Hepatocyte (in vitro differentiated cells): ENCODE measurements at regions not wholly inside any gene's neighbourhood (a gene's known extent, or its start where the extent isn't known, plus 50 kb on each side); places are given as distances from the start of the nearest gene placed in this dataset.

Experiments used
- DNase-seq: peaks from one replicate; pipeline ENCODE4 v3.0.0-alpha.2; 2016; ENCODE audit warnings: low spot score
- H2AFZ ChIP-seq: fragments of 200-600 bp; sonication (generic); 2 replicates; pipeline ENCODE4 v1.6.0; 2016; ENCODE audit warnings: antibody characterized with exemption, mild to moderate bottlenecking
- H3K27ac ChIP-seq: fragments of 200-600 bp; sonication (generic); 2 replicates; pipeline ENCODE4 v1.5.1; 2016; ENCODE audit warnings: mild to moderate bottlenecking
- H3K27me3 ChIP-seq: fragments of 200-600 bp; sonication (generic); 2 replicates; pipeline ENCODE4 v1.6.1; 2016
- H3K36me3 ChIP-seq: fragments of 200-600 bp; sonication (generic); replicated peaks from 2 replicates; pipeline ENCODE4 v1.5.1; 2016; ENCODE audit warnings: low read depth; ENCODE audit not compliant: insufficient read depth
- H3K4me1 ChIP-seq: fragments of 200-600 bp; sonication (generic); 2 replicates; pipeline ENCODE4 v1.5.1; 2016; ENCODE audit warnings: mild to moderate bottlenecking, moderate library complexity; ENCODE audit not compliant: insufficient read depth
- H3K4me2 ChIP-seq: fragments of 200-600 bp; sonication (generic); 2 replicates; pipeline ENCODE4 v1.6.0; 2016
- H3K4me3 ChIP-seq: fragments of 200-600 bp; sonication (generic); 2 replicates; pipeline ENCODE4 v1.5.1; 2016; ENCODE audit warnings: mild to moderate bottlenecking
- H3K79me2 ChIP-seq: fragments of 200-600 bp; sonication (generic); 2 replicates; pipeline ENCODE4 v1.6.0; 2017; ENCODE audit warnings: mild to moderate bottlenecking
- H3K9me2 ChIP-seq: fragments of 200-600 bp; sonication (generic); replicated peaks from 2 replicates; pipeline ENCODE4 v1.6.0; 2017; ENCODE audit warnings: mild to moderate bottlenecking; ENCODE audit not compliant: insufficient read depth
- H3K9me3 ChIP-seq: fragments of 200-600 bp; sonication (generic); 2 replicates; pipeline ENCODE4 v1.5.1; 2016; ENCODE audit warnings: low read depth, mild to moderate bottlenecking
- H4K20me1 ChIP-seq: fragments of 200-600 bp; sonication (generic); 2 replicates; pipeline ENCODE4 v1.6.0; 2016; ENCODE audit warnings: mild to moderate bottlenecking; ENCODE audit not compliant: insufficient read depth, poor library complexity, severe bottlenecking
- CTCF ChIP-seq: fragments of 200-600 bp; sonication (generic); IDR thresholded peaks from 2 replicates; pipeline ENCODE4 v1.5.1; 2016; ENCODE audit warnings: antibody characterized with exemption, mild to moderate bottlenecking; ENCODE audit not compliant: poor library complexity
- EZH2 ChIP-seq: fragments of 200-600 bp; sonication (generic); IDR thresholded peaks from 2 replicates; pipeline ENCODE4 v1.6.1; 2016; ENCODE audit warnings: antibody characterized with exemption, mild to moderate bottlenecking, borderline replicate concordance
- EZH2phosphoT487 ChIP-seq: fragments of 200-600 bp; sonication (generic); IDR thresholded peaks from one replicate; pipeline ENCODE4 v1.6.1; 2018; ENCODE audit warnings: antibody characterized with exemption, mild to moderate bottlenecking, low read depth, moderate library complexity; ENCODE audit not compliant: unreplicated experiment, severe bottlenecking
- WGBS: methylation state at CpG from one replicate; pipeline ENCODE4 v1.1.6; 2016; ENCODE audit warnings: low lambda C conversion rate; ENCODE audit errors: missing lambda C conversion rate; 5-methylcytosine and 5-hydroxymethylcytosine counted together

GRCh38 chr5:115068239-115069086 is 101.2 kb downstream of the TRIM36 start:
- no peaks in the 10 kb centered on the region for H3K79me2 ChIP-seq
- no peaks in the 10 kb centered on the region for H3K9me3 ChIP-seq
- H2AFZ ChIP-seq: no peak overlapping the region
- no peaks in the 10 kb centered on the region for H4K20me1 ChIP-seq
- no peak for TF ChIP-seq EZH2phosphoT487
- no peak for TF ChIP-seq EZH2
- no peak for TF ChIP-seq CTCF
- 98% methylated on average over 14 of the region's 14 CpGs for WGBS
- H3K4me3 ChIP-seq: no peak overlapping the region
- no peaks in the 10 kb centered on the region for H3K36me3 ChIP-seq
- H3K4me2 ChIP-seq: no peak overlapping the region
- H3K9me2 ChIP-seq: no peaks in the 10 kb centered on the region
- DNase-seq: no peak
- no peaks in the 10 kb centered on the region for H3K4me1 ChIP-seq
- H3K27ac ChIP-seq: no peak overlapping the region
- no peaks in the 10 kb centered on the region for H3K27me3 ChIP-seq

- Histone ChIP-seq H3K4me3 (no peak overlapping the region), H3K4me2 (no peak overlapping the region), H3K27me3 (no peaks in the 10 kb centered on the region), H3K9me3 (no peaks in the 10 kb centered on the region), H3K27ac (no peak overlapping the region), H3K79me2 (no peaks in the 10 kb centered on the region), H4K20me1 (no peaks in the 10 kb centered on the region), H2AFZ (no peak overlapping the region), H3K9me2 (no peaks in the 10 kb centered on the region), H3K36me3 (no peaks in the 10 kb centered on the region), H3K4me1 (no peaks in the 10 kb centered on the region)
- WGBS: 82% methylated on average over 2 of the region's 2 CpGs
- no peak for DNase-seq
- no peak for TF ChIP-seq EZH2
- no peak for TF ChIP-seq EZH2phosphoT487
- no peak for TF ChIP-seq CTCF
Measured at GRCh38 chr5:115064380-115064779, 105.3 kb downstream of the TRIM36 start.

- DNase-seq: no peak
- Histone ChIP-seq H4K20me1 (no peaks in the 10 kb centered on the region), H3K36me3 (no peaks in the 10 kb centered on the region), H3K79me2 (no peaks in the 10 kb centered on the region), H3K27me3 (no peaks in the 10 kb centered on the region), H2AFZ (no peak overlapping the region), H3K4me3 (no peak overlapping the region), H3K4me2 (no peak overlapping the region), H3K9me2 (no peaks in the 10 kb centered on the region), H3K4me1 (no peaks in the 10 kb centered on the region), H3K27ac (no peak overlapping the region), H3K9me3 (no peaks in the 10 kb centered on the region)
- TF ChIP-seq EZH2 (no peak), CTCF (no peak), EZH2phosphoT487 (no peak)
- WGBS: 97% methylated on average over 1 of the region's 1 CpG
Measured at GRCh38 chr5:115054387-115054951, 115.2 kb downstream of the TRIM36 start.
